NCI-H748 (cell line): ENCODE measurements at regions not wholly inside any gene's neighbourhood (a gene's known extent, or its start where the extent isn't known, plus 50 kb on each side); places are given as distances from the start of the nearest gene placed in this dataset.
"Not testable (repeated sequence)": the region's sequence is repeated elsewhere in the genome, so short reads cannot be mapped to it uniquely, and the experiment has no call there.

ENCODE experiments used
- DNase-seq: peaks from one replicate; lab custom pipeline; 2025; ENCODE audit not compliant: unreplicated experiment; lab: John Stamatoyannopoulos, UW

- no peak for DNase-seq
Observed at GRCh38 chr2:130289780-130290179, 52.9 kb upstream of the IMP4 start.

- DNase-seq: peak; percentile 35
Observed at GRCh38 chr2:130288467-130289403, 54.0 kb upstream of the IMP4 start.

GRCh38 chr2:130287656-130288026 is 55.1 kb upstream of the IMP4 start:
- no peak for DNase-seq

GRCh38 chr2:130286983-130287655 is 55.6 kb upstream of the IMP4 start:
- DNase-seq: no peak

GRCh38 chr2:130283341-130283869 is 59.3 kb upstream of the IMP4 start:
- not testable (repeated sequence) for DNase-seq

- DNase-seq: not testable (repeated sequence)
Observed at GRCh38 chr2:130279551-130279950, 63.1 kb upstream of the IMP4 start.

GRCh38 chr2:130268333-130268732 is 70.1 kb upstream of the TUBA3E start:
- DNase-seq: not testable (repeated sequence)

- not testable (repeated sequence) for DNase-seq
Observed at GRCh38 chr2:130267572-130267971, 69.3 kb upstream of the TUBA3E start.

- not testable (repeated sequence) for DNase-seq
Observed at GRCh38 chr2:130266836-130267235, 68.6 kb upstream of the TUBA3E start.

- not testable (repeated sequence) for DNase-seq
Observed at GRCh38 chr2:130265570-130266247, 67.5 kb upstream of the TUBA3E start.

- not testable (repeated sequence) for DNase-seq
Observed at GRCh38 chr2:130264901-130265320, 66.7 kb upstream of the TUBA3E start.

- no peak for DNase-seq
Observed at GRCh38 chr2:130264501-130264900, 66.3 kb upstream of the TUBA3E start.

GRCh38 chr2:130264046-130264445 is 65.8 kb upstream of the TUBA3E start:
- no peak for DNase-seq

- DNase-seq: no peak
Observed at GRCh38 chr2:130263606-130264005, 65.4 kb upstream of the TUBA3E start.

GRCh38 chr2:130261970-130262760 is 63.9 kb upstream of the TUBA3E start:
- no peak for DNase-seq

GRCh38 chr2:130261099-130261498 is 62.9 kb upstream of the TUBA3E start:
- no peak for DNase-seq

- DNase-seq: no peak
Observed at GRCh38 chr2:130259594-130259993, 61.4 kb upstream of the TUBA3E start.

- no peak for DNase-seq
Observed at GRCh38 chr2:130258356-130258755, 60.1 kb upstream of the TUBA3E start.

- DNase-seq: no peak
Observed at GRCh38 chr2:130252880-130253645, 54.8 kb upstream of the TUBA3E start.
